ENCODE measurements at regions not wholly inside any gene's neighbourhood (a gene's known extent, or its start where the extent isn't known, plus 50 kb on each side); places are given as distances from the start of the nearest gene placed in this dataset.

DNA sequence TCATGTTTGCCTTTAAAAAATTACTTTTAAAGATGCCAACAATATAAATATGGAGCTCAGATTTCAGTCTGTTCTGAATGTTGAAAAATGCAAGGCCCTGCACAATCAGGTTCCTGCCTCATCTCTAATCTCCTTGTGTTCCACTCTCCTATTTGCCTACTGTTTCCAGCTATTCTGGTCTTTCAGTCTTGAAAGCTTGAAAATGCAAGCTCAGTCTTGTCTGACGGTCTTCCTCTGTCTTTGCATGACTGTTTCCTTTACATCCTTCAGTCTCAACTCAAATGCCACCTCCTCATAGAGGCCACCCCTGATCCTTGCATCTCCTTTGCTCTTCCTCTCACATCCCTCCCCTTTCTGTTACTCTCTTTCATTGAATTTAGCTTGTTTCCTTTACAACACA lies 354.9 kb downstream of the KIF4B start:
- Histone ChIP-seq H3K4me3 (no peak overlapping the region), H3K27ac (no peak overlapping the region)
- TF ChIP-seq, protein P1, sequence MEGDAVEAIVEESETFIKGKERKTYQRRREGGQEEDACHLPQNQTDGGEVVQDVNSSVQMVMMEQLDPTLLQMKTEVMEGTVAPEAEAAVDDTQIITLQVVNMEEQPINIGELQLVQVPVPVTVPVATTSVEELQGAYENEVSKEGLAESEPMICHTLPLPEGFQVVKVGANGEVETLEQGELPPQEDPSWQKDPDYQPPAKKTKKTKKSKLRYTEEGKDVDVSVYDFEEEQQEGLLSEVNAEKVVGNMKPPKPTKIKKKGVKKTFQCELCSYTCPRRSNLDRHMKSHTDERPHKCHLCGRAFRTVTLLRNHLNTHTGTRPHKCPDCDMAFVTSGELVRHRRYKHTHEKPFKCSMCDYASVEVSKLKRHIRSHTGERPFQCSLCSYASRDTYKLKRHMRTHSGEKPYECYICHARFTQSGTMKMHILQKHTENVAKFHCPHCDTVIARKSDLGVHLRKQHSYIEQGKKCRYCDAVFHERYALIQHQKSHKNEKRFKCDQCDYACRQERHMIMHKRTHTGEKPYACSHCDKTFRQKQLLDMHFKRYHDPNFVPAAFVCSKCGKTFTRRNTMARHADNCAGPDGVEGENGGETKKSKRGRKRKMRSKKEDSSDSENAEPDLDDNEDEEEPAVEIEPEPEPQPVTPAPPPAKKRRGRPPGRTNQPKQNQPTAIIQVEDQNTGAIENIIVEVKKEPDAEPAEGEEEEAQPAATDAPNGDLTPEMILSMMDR (IDR thresholded peaks at IDR 0.05) = no peak
- no peak for DNase-seq (ENCODE audit: low spot score)

DNA sequence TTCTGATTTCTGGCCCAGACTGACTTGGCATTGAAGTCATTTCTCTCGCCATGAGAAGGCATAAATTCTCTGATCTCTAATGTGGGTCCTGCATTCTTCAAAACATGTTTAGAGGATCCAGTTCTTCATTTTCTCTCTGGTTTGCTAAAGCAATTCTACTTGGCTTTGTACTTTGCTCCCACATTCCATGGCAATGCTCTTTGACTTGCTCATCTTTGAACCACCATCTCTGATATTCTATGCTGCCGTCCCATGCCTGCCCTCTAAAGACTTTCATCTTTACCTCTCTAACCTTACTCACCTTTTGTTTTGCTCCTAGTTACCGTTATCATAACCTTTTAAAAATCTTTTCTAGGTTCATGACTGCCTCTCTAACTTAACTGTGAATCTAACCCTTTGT lies 366.9 kb downstream of the KIF4B start:
- no peak overlapping the region for H3K27ac ChIP-seq
- DNase-seq (ENCODE audit: low spot score) = no peak
- TF ChIP-seq, protein P1 (IDR thresholded peaks at IDR 0.05) = no peak
- H3K4me3 ChIP-seq = no peak overlapping the region

GRCh38 chr5:155381654-155382053 lies 368.1 kb downstream of the KIF4B start:
- no peak for DNase-seq (ENCODE audit: low spot score)
- no peak overlapping the region for H3K4me3 ChIP-seq
- TF ChIP-seq, protein P1 (IDR thresholded peaks at IDR 0.05) = no peak
- H3K27ac ChIP-seq = no peak overlapping the region

DNA sequence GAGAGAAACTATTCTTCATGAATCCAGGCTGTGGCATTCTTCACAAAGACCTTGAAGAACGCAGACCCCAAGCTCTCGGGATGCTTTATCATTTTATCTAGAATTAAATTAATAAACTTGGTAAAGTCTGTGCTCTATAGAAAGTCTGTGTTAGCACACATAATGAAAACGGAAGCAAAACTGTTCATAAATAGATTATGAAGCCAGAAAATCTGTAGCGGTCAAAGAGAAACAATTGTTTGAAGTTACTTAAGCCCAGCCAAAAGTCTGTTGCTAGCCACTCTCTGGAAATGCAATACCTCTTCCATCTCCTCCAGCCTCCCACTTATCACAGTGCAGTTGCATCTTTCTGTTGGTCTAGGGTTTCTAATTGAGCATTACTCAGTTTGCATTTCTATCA lies 375.9 kb downstream of the KIF4B start:
- TF ChIP-seq, protein P1 (IDR thresholded peaks at IDR 0.05) = no peak
- no peak for DNase-seq (ENCODE audit: low spot score)
- H3K4me3 ChIP-seq = no peak overlapping the region
- H3K27ac ChIP-seq = no peak overlapping the region

GRCh38 chr5:155394727-155395126 lies 381.2 kb downstream of the KIF4B start:
- Histone ChIP-seq H3K27ac (no peak overlapping the region), H3K4me3 (no peak overlapping the region)
- TF ChIP-seq, protein P1 (IDR thresholded peaks at IDR 0.05) = no peak
- DNase-seq (ENCODE audit: low spot score) = no peak

DNA sequence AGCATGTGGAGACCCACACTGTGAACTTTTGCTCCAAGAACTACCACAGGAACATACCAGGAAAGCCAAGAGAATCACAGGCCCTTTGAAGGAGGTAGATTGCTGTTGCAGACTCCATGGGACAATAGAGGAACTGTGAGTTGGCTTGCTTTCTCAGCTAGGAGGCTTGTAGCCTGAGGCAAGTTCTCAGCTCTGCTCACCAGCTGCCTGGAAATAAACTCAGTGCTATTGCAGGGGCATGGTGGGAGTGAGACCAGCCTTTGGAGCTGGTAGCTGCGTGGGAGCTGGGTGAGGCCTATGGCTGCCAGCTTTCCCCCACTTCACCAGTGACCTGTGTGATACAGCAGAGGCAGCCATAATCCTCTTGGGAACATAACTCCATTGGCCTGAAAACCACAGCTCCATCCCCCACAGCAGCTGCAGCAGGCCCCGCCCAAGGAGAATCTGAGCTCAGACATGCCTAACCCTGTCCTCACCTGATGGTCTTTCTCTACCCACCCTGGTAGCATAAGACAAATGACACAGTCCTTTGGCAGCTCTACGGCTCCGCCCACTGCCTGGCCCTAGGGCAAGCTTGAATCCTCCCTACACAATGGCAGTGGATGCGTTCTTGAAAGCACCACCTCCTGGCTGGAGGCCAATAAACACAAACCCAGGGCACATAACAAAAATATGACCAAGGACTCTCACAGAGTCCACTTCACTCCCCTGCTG lies 389.5 kb downstream of the KIF4B start:
- TF ChIP-seq, protein P1 (IDR thresholded peaks at IDR 0.05) = no peak
- no peak overlapping the region for H3K27ac ChIP-seq
- no peak for DNase-seq (ENCODE audit: low spot score)
- no peak overlapping the region for H3K4me3 ChIP-seq

GRCh38 chr5:155406815-155407214 lies 393.3 kb downstream of the KIF4B start:
- no peak overlapping the region for H3K4me3 ChIP-seq
- H3K27ac ChIP-seq = no peak overlapping the region
- TF ChIP-seq, protein P1 (IDR thresholded peaks at IDR 0.05) = no peak
- DNase-seq (ENCODE audit: low spot score) = no peak
